HCT116 (cell line): ENCODE measurements at regions not wholly inside any gene's neighbourhood (a gene's known extent, or its start where the extent isn't known, plus 50 kb on each side); places are given as distances from the start of the nearest gene placed in this dataset.

Experiments
- ATAC-seq: fragments of 200-7000 bp; cut with Tn5 transposase; 2 replicates; pipeline ENCODE4 v1.9.1; 2020; ENCODE audit warnings: mild to moderate bottlenecking, moderate library complexity
- BruUV-seq: library from RNA; stranded (reverse); fragments of 400-500 nt; replicated peaks from 2 replicates; lab custom pipeline; 2021; lab: Mats Ljungman, UMichigan
- CTCF ChIA-PET: fragments of 300-600 bp; sonication (Branson Sonifier 250); formaldehyde crosslinking; loops from one replicate; lab custom pipeline; 2021; ENCODE audit warnings: antibody characterized with exemption; lab: Charles Lee
- POLR2A ChIA-PET: fragments of 300-600, 350-600 bp; sonication (Branson Sonifier 250); formaldehyde crosslinking; loops from one replicate; lab custom pipeline; 2021; ENCODE audit warnings: antibody characterized with exemption; lab: Charles Lee
- RAD21 ChIA-PET, 2 experiments: fragments of 300-600 bp; sonication (Branson Sonifier 250); formaldehyde crosslinking; loops; one replicate each; lab custom pipeline; 2023; ENCODE audit warnings: low total read pairs in 2 of 2; ENCODE audit not compliant: uncharacterized antibody in 2 of 2, unreplicated experiment in 2 of 2, low non-redundant PET in 1 of 2; lab: Charles Lee
- DNase-seq: peaks from one replicate; pipeline ENCODE4 v3.0.0-alpha.2; 2010; ENCODE audit warnings: low read depth, low spot score
- H2AFZ ChIP-seq: fragments of 200-600 bp; shearing (Covaris generic), sonication (generic); 2 replicates; pipeline ENCODE4 v1.6.1; 2017; ENCODE audit warnings: low read depth, mixed run types, mixed read lengths, antibody characterized with exemption, low read length; ENCODE audit not compliant: poor library complexity, severe bottlenecking
- H3K27ac ChIP-seq: 2 replicates; pipeline ENCODE4 v1.5.1; 2012; ENCODE audit warnings: low read depth, low read length
- H3K27me3 ChIP-seq: fragments of 200-600 bp; sonication (generic); 2 replicates; pipeline ENCODE4 v1.6.1; 2016; ENCODE audit warnings: mixed run types, low read length, mixed read lengths; ENCODE audit not compliant: insufficient read depth
- H3K36me3 ChIP-seq, 2 experiments: fragments of 200-500 bp in 1 of 2; fragments of 200-600 bp in 1 of 2; sonication (Bioruptor generic) in 1 of 2; sonication (generic) in 1 of 2; 2 replicates each; pipeline versions ENCODE4 v1.5.1 to v1.6.1; 2014 to 2016; ENCODE audit warnings: low read length in 2 of 2, inconsistent platforms in 1 of 2, mixed read lengths in 1 of 2, mixed run types in 1 of 2; ENCODE audit not compliant: insufficient read depth in 2 of 2, control insufficient read depth in 1 of 2
- H3K4me1 ChIP-seq, 2 experiments: fragments of 200-600 bp in 1 of 2; sonication (generic) in 1 of 2; 2 replicates each; pipeline versions ENCODE4 v1.5.1 to v1.6.1; 2012 to 2017; ENCODE audit warnings: low read length in 2 of 2, inconsistent platforms in 1 of 2, mild to moderate bottlenecking in 1 of 2, mixed read lengths in 1 of 2, mixed run types in 1 of 2, moderate library complexity in 1 of 2; ENCODE audit not compliant: insufficient read depth in 2 of 2, control insufficient read depth in 1 of 2
- H3K4me2 ChIP-seq: fragments of 200-600 bp; sonication (generic); 2 replicates; pipeline ENCODE4 v1.6.1; 2017; ENCODE audit warnings: mixed run types, low read length, mixed read lengths
- H3K4me3 ChIP-seq, 2 experiments: fragments of 200-600 bp in 1 of 2; sonication (generic) in 1 of 2; replicated peaks in 1 of 2; 2 replicates each; pipeline ENCODE4 v1.5.1; 2011 to 2016; ENCODE audit warnings: low read length in 2 of 2, control low read depth in 1 of 2, low read depth in 1 of 2, mild to moderate bottlenecking in 1 of 2, mixed read lengths in 1 of 2, mixed run types in 1 of 2
- H3K79me2 ChIP-seq: fragments of 200-600 bp; sonication (generic); 2 replicates; pipeline ENCODE4 v1.6.1; 2017; ENCODE audit warnings: mild to moderate bottlenecking, mixed run types, low read length, moderate library complexity, mixed read lengths; ENCODE audit not compliant: insufficient read depth
- H3K9ac ChIP-seq: fragments of 200-600 bp; sonication (generic); 2 replicates; pipeline ENCODE4 v1.6.1; 2016; ENCODE audit warnings: low read length, mixed read lengths
- H3K9me2 ChIP-seq: fragments of 200-600 bp; sonication (generic), shearing (Covaris generic); 2 replicates; pipeline ENCODE4 v1.6.1; 2017; ENCODE audit warnings: mixed run types, mild to moderate bottlenecking, moderate library complexity; ENCODE audit not compliant: insufficient read depth
- H3K9me3 ChIP-seq, 2 experiments: fragments of 200-500 bp in 1 of 2; fragments of 200-600 bp in 1 of 2; sonication (Bioruptor generic) in 1 of 2; sonication (generic) in 1 of 2; 2 replicates each; pipeline ENCODE4 v1.6.1; 2014 to 2017; ENCODE audit warnings: low read length in 2 of 2, mixed read lengths in 2 of 2, inconsistent platforms in 1 of 2, low read depth in 1 of 2, mild to moderate bottlenecking in 1 of 2, mixed run types in 1 of 2, moderate library complexity in 1 of 2; ENCODE audit not compliant: control insufficient read depth in 1 of 2, insufficient read depth in 1 of 2
- H4K20me1 ChIP-seq: fragments of 200-600 bp; sonication (generic), shearing (Covaris generic); 2 replicates; pipeline ENCODE4 v1.6.1; 2017; ENCODE audit warnings: mixed run types, mild to moderate bottlenecking, moderate library complexity; ENCODE audit not compliant: insufficient read depth
- CBX3 ChIP-seq: IDR thresholded peaks from 2 replicates; pipeline ENCODE4 v1.6.1; 2012; ENCODE audit warnings: low read depth
- CEBPB ChIP-seq: IDR thresholded peaks from 2 replicates; pipeline ENCODE4 v1.6.1; 2012; ENCODE audit warnings: low read depth
- EGR1 ChIP-seq: IDR thresholded peaks from 2 replicates; pipeline ENCODE4 v1.6.1; 2012; ENCODE audit warnings: low read depth
- ELF1 ChIP-seq: IDR thresholded peaks from 2 replicates; pipeline ENCODE4 v1.6.1; 2012; ENCODE audit warnings: low read depth, borderline replicate concordance
- EZH2 ChIP-seq: fragments of 200-600 bp; sonication (generic); IDR thresholded peaks from 2 replicates; pipeline ENCODE4 v1.6.1; 2017; ENCODE audit warnings: antibody characterized with exemption, mixed run types
- EZH2phosphoT487 ChIP-seq: fragments of 200-600 bp; IDR thresholded peaks from 2 replicates; pipeline ENCODE4 v1.6.1; 2018; ENCODE audit warnings: antibody characterized with exemption, borderline replicate concordance
- JUND ChIP-seq: IDR thresholded peaks from 2 replicates; pipeline ENCODE4 v1.6.1; 2012
- POLR2A ChIP-seq: IDR thresholded peaks from 2 replicates; pipeline ENCODE4 v1.7.0; 2011; ENCODE audit warnings: borderline replicate concordance; ENCODE audit not compliant: insufficient read depth, insufficient read length; ENCODE audit errors: extremely low read depth
- RAD21 ChIP-seq: IDR thresholded peaks from 2 replicates; pipeline ENCODE4 v1.6.1; 2012; ENCODE audit warnings: low read depth, mild to moderate bottlenecking
- SIN3A ChIP-seq: IDR thresholded peaks from 2 replicates; pipeline ENCODE4 v1.6.1; 2012; ENCODE audit warnings: low read depth
- SP1 ChIP-seq: IDR thresholded peaks from 2 replicates; pipeline ENCODE4 v1.6.1; 2012; ENCODE audit warnings: low read depth
- SRF ChIP-seq: IDR thresholded peaks from 2 replicates; pipeline ENCODE4 v1.6.1; 2012; ENCODE audit warnings: low read depth
- TCF7L2 ChIP-seq: IDR thresholded peaks from 2 replicates; pipeline ENCODE4 v1.7.0; 2011; ENCODE audit warnings: borderline replicate concordance, inconsistent platforms; ENCODE audit not compliant: insufficient read depth, insufficient read length; ENCODE audit errors: extremely low read depth
- YY1 ChIP-seq: IDR thresholded peaks from 2 replicates; pipeline ENCODE4 v1.6.1; 2011; ENCODE audit warnings: low read length, low read depth, moderate library complexity, mild to moderate bottlenecking; ENCODE audit not compliant: insufficient replicate concordance; ENCODE audit errors: extremely low read depth
- ZFX ChIP-seq: fragments of 450-650 bp; IDR thresholded peaks from 2 replicates; pipeline ENCODE4 v1.6.1; 2017
- ZNF274 ChIP-seq: fragments of 200-500 bp; sonication (Bioruptor generic); IDR thresholded peaks from 2 replicates; pipeline ENCODE4 v1.6.1; 2014; ENCODE audit warnings: mild to moderate bottlenecking, low read depth, low read length, inconsistent platforms
- intact Hi-C: fragments of 100-400 bp; cut with micrococcal nuclease; formaldehyde crosslinking; loops from 2 replicates; pipeline ENCODE4 v1.10.0; 2022
- TF ChIP-seq, protein P1 (sequence below): IDR thresholded peaks from 2 replicates; pipeline ENCODE4 v1.6.1; 2011; ENCODE audit warnings: mild to moderate bottlenecking, low read length, moderate library complexity; ENCODE audit not compliant: insufficient replicate concordance; ENCODE audit errors: extremely low read depth
- TF ChIP-seq, protein P2 (sequence below): IDR thresholded peaks from 2 replicates; pipeline ENCODE4 v1.6.1; 2012
- TF ChIP-seq, protein P3 (sequence below), 3 experiments: fragments of 200-600 bp in 1 of 3; sonication (generic) in 1 of 3; IDR thresholded peaks in 2 of 3; conservative IDR thresholded peaks in 1 of 3; 2 replicates each; pipeline ENCODE4 v1.5.1; 2012 to 2017; ENCODE audit warnings: low read depth in 2 of 3, low read length in 2 of 3, antibody characterized with exemption in 1 of 3, borderline replicate concordance in 1 of 3, control low read depth in 1 of 3, mild to moderate bottlenecking in 1 of 3, mixed read lengths in 1 of 3, mixed run types in 1 of 3, moderate library complexity in 1 of 3; ENCODE audit not compliant: insufficient read depth in 1 of 3
- TF ChIP-seq, protein P4 (sequence below): IDR thresholded peaks from 2 replicates; pipeline ENCODE4 v1.6.1; 2012; ENCODE audit warnings: low read depth

DNA sequence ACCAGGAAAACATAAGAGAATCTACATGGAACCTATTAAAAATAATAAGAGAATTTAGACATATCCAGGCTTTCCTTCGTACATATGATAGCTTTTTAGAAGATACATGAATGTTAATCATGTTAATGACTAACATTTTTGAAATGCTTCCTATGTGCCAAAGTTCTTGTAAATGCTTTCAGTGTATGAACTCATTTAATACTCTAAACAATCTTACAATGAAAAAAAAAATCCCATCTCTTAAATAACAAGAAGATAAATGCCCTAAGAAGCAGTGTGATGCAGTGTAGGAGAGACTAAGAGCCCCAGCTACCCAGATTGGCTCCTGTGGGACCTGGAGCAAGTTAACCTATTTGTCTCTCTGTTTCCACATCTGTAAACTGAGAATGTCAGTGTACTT is 220.4 kb upstream of the MYOCD start:
- H3K9me3 ChIP-seq: no peaks in the 10 kb centered on the region
- no peak overlapping the region for H3K9ac ChIP-seq
- intact Hi-C loops: no loop called here
- no peaks in the 10 kb centered on the region; the same call in 1 of the 2 replicates for H3K27me3 ChIP-seq
- H3K9me2 ChIP-seq: no peaks in the 10 kb centered on the region
- no peak for DNase-seq
- ChIA-PET RAD21 (no interaction called here), POLR2A (no interaction called here), CTCF (no interaction called here)
- TF ChIP-seq RAD21 (no peak), CBX3 (no peak), JUND (no peak), YY1 (no peak), TCF7L2 (no peak), SP1 (no peak), CEBPB (no peak), SIN3A (no peak), ZFX (no peak), EZH2phosphoT487 (no peak), ZNF274 (no peak), ELF1 (no peak), POLR2A (no peak), EZH2 (no peak), SRF (no peak), EGR1 (no peak)
- TF ChIP-seq, protein P1, sequence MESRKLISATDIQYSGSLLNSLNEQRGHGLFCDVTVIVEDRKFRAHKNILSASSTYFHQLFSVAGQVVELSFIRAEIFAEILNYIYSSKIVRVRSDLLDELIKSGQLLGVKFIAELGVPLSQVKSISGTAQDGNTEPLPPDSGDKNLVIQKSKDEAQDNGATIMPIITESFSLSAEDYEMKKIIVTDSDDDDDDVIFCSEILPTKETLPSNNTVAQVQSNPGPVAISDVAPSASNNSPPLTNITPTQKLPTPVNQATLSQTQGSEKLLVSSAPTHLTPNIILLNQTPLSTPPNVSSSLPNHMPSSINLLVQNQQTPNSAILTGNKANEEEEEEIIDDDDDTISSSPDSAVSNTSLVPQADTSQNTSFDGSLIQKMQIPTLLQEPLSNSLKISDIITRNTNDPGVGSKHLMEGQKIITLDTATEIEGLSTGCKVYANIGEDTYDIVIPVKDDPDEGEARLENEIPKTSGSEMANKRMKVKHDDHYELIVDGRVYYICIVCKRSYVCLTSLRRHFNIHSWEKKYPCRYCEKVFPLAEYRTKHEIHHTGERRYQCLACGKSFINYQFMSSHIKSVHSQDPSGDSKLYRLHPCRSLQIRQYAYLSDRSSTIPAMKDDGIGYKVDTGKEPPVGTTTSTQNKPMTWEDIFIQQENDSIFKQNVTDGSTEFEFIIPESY: no peak
- TF ChIP-seq, protein P2, sequence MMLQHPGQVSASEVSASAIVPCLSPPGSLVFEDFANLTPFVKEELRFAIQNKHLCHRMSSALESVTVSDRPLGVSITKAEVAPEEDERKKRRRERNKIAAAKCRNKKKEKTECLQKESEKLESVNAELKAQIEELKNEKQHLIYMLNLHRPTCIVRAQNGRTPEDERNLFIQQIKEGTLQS: no peak
- TF ChIP-seq, protein P3, sequence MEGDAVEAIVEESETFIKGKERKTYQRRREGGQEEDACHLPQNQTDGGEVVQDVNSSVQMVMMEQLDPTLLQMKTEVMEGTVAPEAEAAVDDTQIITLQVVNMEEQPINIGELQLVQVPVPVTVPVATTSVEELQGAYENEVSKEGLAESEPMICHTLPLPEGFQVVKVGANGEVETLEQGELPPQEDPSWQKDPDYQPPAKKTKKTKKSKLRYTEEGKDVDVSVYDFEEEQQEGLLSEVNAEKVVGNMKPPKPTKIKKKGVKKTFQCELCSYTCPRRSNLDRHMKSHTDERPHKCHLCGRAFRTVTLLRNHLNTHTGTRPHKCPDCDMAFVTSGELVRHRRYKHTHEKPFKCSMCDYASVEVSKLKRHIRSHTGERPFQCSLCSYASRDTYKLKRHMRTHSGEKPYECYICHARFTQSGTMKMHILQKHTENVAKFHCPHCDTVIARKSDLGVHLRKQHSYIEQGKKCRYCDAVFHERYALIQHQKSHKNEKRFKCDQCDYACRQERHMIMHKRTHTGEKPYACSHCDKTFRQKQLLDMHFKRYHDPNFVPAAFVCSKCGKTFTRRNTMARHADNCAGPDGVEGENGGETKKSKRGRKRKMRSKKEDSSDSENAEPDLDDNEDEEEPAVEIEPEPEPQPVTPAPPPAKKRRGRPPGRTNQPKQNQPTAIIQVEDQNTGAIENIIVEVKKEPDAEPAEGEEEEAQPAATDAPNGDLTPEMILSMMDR (IDR thresholded peaks at IDR 0.05 in 2 of 3, conservative IDR thresholded peaks at IDR 0.05 in 1 of 3; ENCODE audit: borderline replicate concordance in 1 of 3, insufficient read depth in 1 of 3, low read depth in 2 of 3, low read length in 2 of 3): no peak
- TF ChIP-seq, protein P4, sequence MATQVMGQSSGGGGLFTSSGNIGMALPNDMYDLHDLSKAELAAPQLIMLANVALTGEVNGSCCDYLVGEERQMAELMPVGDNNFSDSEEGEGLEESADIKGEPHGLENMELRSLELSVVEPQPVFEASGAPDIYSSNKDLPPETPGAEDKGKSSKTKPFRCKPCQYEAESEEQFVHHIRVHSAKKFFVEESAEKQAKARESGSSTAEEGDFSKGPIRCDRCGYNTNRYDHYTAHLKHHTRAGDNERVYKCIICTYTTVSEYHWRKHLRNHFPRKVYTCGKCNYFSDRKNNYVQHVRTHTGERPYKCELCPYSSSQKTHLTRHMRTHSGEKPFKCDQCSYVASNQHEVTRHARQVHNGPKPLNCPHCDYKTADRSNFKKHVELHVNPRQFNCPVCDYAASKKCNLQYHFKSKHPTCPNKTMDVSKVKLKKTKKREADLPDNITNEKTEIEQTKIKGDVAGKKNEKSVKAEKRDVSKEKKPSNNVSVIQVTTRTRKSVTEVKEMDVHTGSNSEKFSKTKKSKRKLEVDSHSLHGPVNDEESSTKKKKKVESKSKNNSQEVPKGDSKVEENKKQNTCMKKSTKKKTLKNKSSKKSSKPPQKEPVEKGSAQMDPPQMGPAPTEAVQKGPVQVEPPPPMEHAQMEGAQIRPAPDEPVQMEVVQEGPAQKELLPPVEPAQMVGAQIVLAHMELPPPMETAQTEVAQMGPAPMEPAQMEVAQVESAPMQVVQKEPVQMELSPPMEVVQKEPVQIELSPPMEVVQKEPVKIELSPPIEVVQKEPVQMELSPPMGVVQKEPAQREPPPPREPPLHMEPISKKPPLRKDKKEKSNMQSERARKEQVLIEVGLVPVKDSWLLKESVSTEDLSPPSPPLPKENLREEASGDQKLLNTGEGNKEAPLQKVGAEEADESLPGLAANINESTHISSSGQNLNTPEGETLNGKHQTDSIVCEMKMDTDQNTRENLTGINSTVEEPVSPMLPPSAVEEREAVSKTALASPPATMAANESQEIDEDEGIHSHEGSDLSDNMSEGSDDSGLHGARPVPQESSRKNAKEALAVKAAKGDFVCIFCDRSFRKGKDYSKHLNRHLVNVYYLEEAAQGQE: no peak
- no peaks in the 10 kb centered on the region for H3K79me2 ChIP-seq
- H4K20me1 ChIP-seq: no peaks in the 10 kb centered on the region; the same call in 1 of the 2 replicates
- ATAC-seq: no peak
- H3K4me3 ChIP-seq: no peak overlapping the region
- no peak overlapping the region for H3K27ac ChIP-seq
- no peak overlapping the region for H2AFZ ChIP-seq
- no TSS peak for BruUV-seq
- H3K4me1 ChIP-seq: no peaks in the 10 kb centered on the region
- no peaks in the 10 kb centered on the region for H3K36me3 ChIP-seq
- H3K4me2 ChIP-seq: no peak overlapping the region
